Stimulated activated CD8-positive, alpha-beta memory T cell treated with anti-CD3 and anti-CD28 coated beads, Interleukin-15, amount 100 ng/mL, for 48 hours (primary cell): ENCODE measurements at regions not wholly inside any gene's neighbourhood (a gene's known extent, or its start where the extent isn't known, plus 50 kb on each side); places are given as distances from the start of the nearest gene placed in this dataset.

Source experiments
- DNase-seq, 2 donors: peaks; one replicate each; pipeline ENCODE4 v3.0.0-alpha.2; 2020; ENCODE audit warnings: low read depth in 2 of 2

- no peak for DNase-seq
Observed at GRCh38 chr13:73757481-73758233, 376.5 kb downstream of the KLF12 start.

DNA sequence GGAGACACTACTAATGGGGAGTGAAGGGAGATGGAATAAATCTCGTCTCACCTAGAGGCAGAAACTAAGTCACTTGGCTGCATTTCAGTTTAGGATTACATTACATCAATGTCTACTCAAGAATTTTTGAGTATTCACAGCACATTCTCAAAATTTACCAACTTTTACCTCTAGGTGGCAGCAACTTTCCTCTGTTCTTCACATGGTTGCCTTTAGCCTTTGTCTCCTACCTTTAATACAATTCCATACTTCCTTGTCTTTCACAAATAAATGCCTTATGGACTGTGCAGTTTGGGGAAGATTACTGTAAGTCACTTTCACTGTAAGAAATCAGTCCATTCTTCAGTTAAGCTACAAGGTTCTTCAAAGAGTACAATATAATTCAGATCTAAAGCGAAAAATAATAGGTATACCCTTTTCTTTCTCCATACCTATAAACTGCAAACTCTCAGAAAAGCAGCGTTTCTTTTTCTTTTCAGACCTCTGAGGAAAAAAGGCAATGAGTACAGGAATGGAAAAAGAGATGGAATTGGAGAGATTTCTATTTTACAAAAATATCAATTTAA is 379.4 kb downstream of the KLF12 start:
- DNase-seq, result no peak

DNA sequence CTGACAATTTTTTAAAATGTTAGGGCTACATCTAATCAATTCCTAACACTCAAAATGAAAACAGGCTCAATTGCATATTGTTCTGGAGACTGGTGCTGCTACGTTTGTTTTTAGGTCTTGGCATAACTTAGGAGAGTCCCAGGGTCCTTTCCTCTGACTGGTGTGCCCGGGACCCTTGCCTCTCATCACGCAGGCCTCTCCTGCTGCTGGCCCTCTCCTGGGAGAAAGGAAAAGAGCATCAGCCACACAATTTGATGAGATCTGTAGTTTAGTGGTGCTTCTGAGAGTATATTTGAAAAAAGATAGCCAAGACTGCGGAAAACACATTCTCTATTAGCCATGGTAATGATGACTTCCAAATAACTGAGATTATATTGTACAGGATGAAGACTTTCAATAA is 380.0 kb downstream of the KLF12 start:
- no peak for DNase-seq

- no peak for DNase-seq
Observed at GRCh38 chr13:73751290-73751689, 382.9 kb downstream of the KLF12 start.

- DNase-seq, result no peak
Observed at GRCh38 chr13:73748404-73748803, 385.8 kb downstream of the KLF12 start.

DNA sequence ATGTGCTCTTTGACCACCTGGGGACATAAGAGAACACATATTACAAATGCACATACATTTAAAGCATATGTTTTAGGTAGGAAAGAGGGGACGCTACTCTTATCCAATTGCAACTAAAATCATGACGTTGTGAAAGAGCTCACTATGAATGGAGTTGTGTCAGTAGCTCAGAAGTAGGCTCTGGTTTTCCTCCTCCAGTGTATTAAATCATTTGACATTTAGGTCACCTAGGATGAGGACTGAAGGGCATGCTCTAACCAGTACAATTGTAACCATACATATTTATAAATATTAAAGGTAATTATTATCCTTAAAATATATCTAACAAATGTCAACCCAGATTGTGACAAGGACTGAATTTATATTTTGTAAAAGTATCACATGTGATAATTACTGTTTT is 389.0 kb downstream of the KLF12 start:
- DNase-seq, result no peak

DNA sequence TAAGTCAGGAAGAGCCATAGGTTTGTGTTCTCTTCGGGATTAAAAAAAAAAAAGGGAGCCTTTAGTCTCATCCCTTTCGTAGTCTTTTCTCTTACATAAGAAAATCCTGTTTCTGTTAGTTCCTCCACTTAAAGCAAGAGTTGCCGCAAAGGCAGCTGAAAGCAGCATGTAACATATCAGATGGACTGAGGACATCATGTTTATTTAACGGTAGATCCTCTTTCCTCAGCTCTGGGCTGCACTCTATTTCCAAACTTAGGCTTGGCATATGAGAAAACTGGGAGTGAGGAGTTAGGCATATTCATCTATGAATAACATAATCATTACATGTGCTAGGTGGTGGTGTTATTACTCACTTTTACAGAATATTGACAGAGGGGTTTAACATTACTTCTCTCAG is 391.2 kb downstream of the KLF12 start:
- DNase-seq, result no peak

DNA sequence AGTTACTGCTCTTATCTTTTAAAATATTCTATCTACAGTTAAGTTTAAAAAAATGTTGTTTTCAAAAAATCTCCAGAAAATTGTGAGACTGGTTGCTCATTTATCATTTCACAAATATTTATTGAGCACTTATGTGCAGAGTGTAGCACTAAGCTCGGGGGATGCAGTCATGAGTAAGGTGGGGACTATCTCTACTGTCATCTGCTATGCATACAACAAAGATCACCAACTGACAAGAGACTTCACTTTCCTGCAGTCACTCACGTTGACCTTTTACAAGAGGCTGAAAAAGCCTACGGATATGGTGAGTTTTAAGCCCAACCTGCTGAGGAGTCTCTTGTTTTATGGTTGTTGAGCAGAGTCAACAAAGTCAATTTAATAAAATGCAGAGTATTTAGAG is 392.5 kb downstream of the KLF12 start:
- DNase-seq, result no peak

- DNase-seq, result no peak
Observed at GRCh38 chr13:73741111-73741510, 393.1 kb downstream of the KLF12 start.

- no peak for DNase-seq
Observed at GRCh38 chr13:73740666-73741065, 393.5 kb downstream of the KLF12 start.

- DNase-seq, result no peak
Observed at GRCh38 chr13:73739394-73739793, 394.8 kb downstream of the KLF12 start.

- no peak for DNase-seq
Observed at GRCh38 chr13:73738626-73739025, 395.6 kb downstream of the KLF12 start.

- DNase-seq, result no peak
Observed at GRCh38 chr13:73737214-73737613, 397.0 kb downstream of the KLF12 start.

DNA sequence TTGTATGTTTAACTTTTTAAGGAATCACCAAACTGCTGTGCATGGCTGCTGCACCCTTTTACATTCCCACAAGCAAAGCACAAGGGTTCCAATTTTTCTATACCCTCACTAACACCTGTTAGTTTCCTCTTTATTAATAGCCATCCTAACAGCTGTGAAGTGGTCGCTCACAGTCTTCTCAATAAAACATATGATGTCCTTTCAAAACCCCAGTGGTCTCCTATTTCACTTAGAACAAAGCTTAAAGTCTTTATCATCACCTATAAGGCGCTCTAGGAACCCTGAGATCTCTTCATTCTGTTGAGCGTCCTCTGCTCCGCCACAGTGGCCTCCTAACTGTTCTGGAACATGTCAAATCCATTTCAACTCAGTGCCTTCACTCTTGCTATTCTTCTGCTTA is 400.5 kb downstream of the KLF12 start:
- no peak for DNase-seq

- DNase-seq, result no peak
Observed at GRCh38 chr13:73732350-73732749, 401.9 kb downstream of the KLF12 start.

- no peak for DNase-seq
Observed at GRCh38 chr13:73731564-73731963, 402.6 kb downstream of the KLF12 start.

- DNase-seq, result no peak
Observed at GRCh38 chr13:73730014-73730413, 404.2 kb downstream of the KLF12 start.

- DNase-seq, result no peak
Observed at GRCh38 chr13:73729046-73729445, 405.2 kb downstream of the KLF12 start.

- no peak for DNase-seq
Observed at GRCh38 chr13:73722120-73722519, 412.1 kb downstream of the KLF12 start.

- DNase-seq, result no peak
Observed at GRCh38 chr13:73721571-73721970, 412.6 kb downstream of the KLF12 start.

DNA sequence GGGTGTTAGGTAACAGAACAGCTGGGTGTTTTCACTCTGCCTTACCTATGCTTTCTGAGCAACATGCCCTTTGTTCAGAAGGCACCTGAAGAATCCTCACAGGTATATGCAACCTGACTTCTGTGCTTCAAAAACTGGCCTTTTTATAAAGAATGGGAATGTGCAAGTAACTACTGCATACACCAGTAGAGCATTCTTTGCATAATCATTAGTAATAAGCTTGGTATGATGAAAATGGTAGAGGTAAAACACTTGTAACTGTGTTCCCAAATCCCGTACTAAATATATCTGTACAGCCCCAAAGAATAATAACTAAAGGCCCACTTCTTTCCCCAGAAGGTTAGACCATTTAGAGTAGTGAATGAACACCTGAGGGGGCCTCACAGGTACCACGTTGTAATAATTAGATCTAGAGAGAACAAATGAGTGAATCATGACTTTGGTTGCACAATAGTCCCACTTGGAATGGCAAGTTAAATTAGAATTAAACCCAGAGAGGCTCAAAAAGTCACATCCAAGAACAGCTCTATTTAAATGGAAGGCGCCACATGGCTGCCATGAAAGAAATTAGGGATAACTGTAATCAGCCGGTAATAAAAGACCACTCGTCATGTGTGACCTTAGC is 413.9 kb downstream of the KLF12 start:
- DNase-seq, result no peak

GRCh38 chr13:73718246-73718645 is 416.0 kb downstream of the KLF12 start:
- no peak for DNase-seq

DNA sequence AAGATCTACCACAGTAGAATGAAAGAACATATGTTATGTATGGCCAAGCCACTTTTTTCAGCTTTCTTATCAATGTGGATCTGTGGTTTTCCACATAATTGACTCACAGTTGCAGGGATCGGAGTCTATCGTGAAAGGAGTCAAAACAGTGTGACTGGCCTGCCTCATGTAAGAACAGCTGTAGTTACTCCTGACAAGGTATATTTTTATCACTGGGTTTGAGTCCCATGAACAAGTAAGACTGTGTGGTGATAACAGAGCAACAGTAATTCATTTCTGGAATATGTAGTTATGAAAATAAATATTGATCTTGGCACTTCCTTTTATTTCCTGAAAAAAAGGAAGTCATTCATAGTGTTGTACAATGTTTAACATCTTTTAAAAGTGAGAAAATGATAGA is 416.6 kb downstream of the KLF12 start:
- DNase-seq, result no peak
